SK-N-MC (cell line): ENCODE measurements at regions not wholly inside any gene's neighbourhood (a gene's known extent, or its start where the extent isn't known, plus 50 kb on each side); places are given as distances from the start of the nearest gene placed in this dataset.

Experiments used
- DNase-seq: peaks from one replicate; pipeline ENCODE4 v3.0.0-alpha.2; 2011; ENCODE audit warnings: low read depth, low spot score
- H3K27ac ChIP-seq: fragments of 200-600 bp; sonication (generic); 2 replicates; pipeline ENCODE4 v1.5.1; 2016; ENCODE audit warnings: mixed run types
- H3K36me3 ChIP-seq: fragments of 200-600 bp; sonication (generic); 2 replicates; pipeline ENCODE4 v1.6.1; 2017; ENCODE audit warnings: antibody characterized with exemption, low read length, mixed read lengths; ENCODE audit not compliant: insufficient read depth
- H3K4me3 ChIP-seq: fragments of 200-600 bp; sonication (generic); 2 replicates; pipeline ENCODE4 v1.5.1; 2016
- H3K9ac ChIP-seq: fragments of 200-600 bp; sonication (generic); 2 replicates; pipeline ENCODE4 v1.8.0; 2017; ENCODE audit warnings: mixed run types, mixed read lengths; ENCODE audit not compliant: insufficient read length
- H3K9me3 ChIP-seq: fragments of 200-600 bp; sonication (generic); 2 replicates; pipeline ENCODE4 v1.6.1; 2017; ENCODE audit warnings: low read depth, mild to moderate bottlenecking, antibody characterized with exemption, low read length, moderate library complexity, mixed read lengths
- EZH2 ChIP-seq: fragments of 200-600 bp; sonication (generic); IDR thresholded peaks from one replicate; pipeline ENCODE4 v1.6.1; 2017; ENCODE audit warnings: antibody characterized with exemption
- FOXP2 ChIP-seq: optimal IDR thresholded peaks from 2 replicates; pipeline ENCODE3; 2011; ENCODE audit warnings: mild to moderate bottlenecking, moderate library complexity; ENCODE audit not compliant: insufficient read depth; ENCODE audit errors: extremely low read length, control extremely low read depth
- POLR2AphosphoS5 ChIP-seq: IDR thresholded peaks from 2 replicates; pipeline ENCODE4 v1.6.1; 2012; ENCODE audit warnings: mild to moderate bottlenecking, low read depth, low read length, borderline replicate concordance

DNA sequence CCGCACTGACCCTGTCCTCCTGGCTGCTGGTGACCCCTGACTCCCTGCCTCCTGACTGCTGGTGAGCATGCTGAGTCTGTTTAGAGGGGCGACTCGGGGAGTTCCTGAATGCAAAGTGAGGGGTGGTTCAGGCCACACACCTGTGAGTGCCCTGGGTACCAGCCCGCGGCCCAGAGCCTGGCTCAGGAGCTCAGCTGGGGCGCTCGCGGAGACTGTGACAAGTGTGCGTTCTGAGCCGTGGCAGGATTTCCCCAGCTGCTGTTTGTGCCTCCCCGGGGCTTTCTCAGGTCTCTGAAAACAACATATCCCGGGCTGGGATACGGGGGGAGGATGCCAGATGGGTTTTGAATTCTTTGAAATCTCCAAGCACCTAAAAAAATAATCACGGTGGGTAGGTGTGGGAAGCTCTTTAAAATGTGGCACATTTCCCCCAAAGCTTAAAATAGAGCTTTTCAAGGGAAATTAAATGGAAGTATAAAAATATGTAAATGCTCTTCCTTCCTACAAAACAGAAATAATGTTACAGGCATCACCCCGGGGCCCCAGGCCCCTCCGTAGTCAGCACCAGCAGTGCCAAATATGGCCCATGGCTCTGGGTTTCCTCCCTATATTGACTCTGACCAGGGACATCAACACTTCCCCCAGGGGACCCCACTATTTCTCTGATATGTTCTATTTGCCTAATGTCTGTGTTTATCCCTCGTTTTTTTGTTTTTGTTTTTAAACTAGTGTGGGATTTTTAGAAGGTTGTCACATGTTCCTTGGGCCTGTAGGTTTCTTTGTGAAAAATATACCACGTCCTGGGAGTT is 49.9 kb upstream of the TAGAP start:
- no peak overlapping the region for H3K9ac ChIP-seq
- no peak for DNase-seq
- no peak for TF ChIP-seq POLR2AphosphoS5
- no peak for TF ChIP-seq FOXP2
- no peak for TF ChIP-seq EZH2
- H3K36me3 ChIP-seq, result no peaks in the 10 kb centered on the region
- H3K4me3 ChIP-seq, result no peak overlapping the region
- H3K9me3 ChIP-seq, result no peaks in the 10 kb centered on the region
- H3K27ac ChIP-seq, result no peak overlapping the region
